Gastrocnemius medialis (tissue), 4 donors: ENCODE measurements at regions not wholly inside any gene's neighbourhood (a gene's known extent, or its start where the extent isn't known, plus 50 kb on each side); places are given as distances from the start of the nearest gene placed in this dataset.

Experiments
- ATAC-seq, 2 donors: fragments of 150-250 bp; one replicate each; pipeline ENCODE4 v1.9.1; 2016
- DNase-seq, 2 donors: peaks; one replicate each; pipeline ENCODE4 v3.0.0-alpha.2; 2019
- H3K27ac ChIP-seq, 4 donors: fragments of 200-600 bp; sonication (generic); 1 replicate in 1 of 4; 2 replicates in 3 of 4; pipeline ENCODE4 v1.5.1; 2016 to 2018; ENCODE audit warnings: mild to moderate bottlenecking in 2 of 4, moderate library complexity in 1 of 4
- H3K27me3 ChIP-seq, 3 donors: fragments of 200-600 bp; sonication (generic) in 2 of 3; 1 replicate in 1 of 3; 2 replicates in 2 of 3; pipeline versions ENCODE4 v1.5.1 to v1.6.0; 2016 to 2019; ENCODE audit warnings: mild to moderate bottlenecking in 1 of 3, moderate library complexity in 1 of 3
- H3K36me3 ChIP-seq, 2 donors: fragments of 200-600 bp; sonication (generic) in 1 of 2; one replicate each; pipeline ENCODE4 v1.5.1; 2017 to 2018
- H3K4me1 ChIP-seq, 2 donors: fragments of 200-600 bp; sonication (generic) in 1 of 2; one replicate each; pipeline ENCODE4 v1.5.1; 2016 to 2017; ENCODE audit warnings: mild to moderate bottlenecking in 2 of 2
- H3K4me3 ChIP-seq, 4 donors: fragments of 200-600 bp; sonication (generic) in 3 of 4; 1 replicate in 1 of 4; 2 replicates in 3 of 4; pipeline ENCODE4 v1.5.1; 2016 to 2019; ENCODE audit warnings: mild to moderate bottlenecking in 2 of 4
- H3K9me3 ChIP-seq, 3 donors: fragments of 200-600 bp; sonication (generic) in 2 of 3; 1 replicate in 1 of 3; 2 replicates in 2 of 3; pipeline ENCODE4 v1.5.1; 2016 to 2019
- POLR2A ChIP-seq, 2 donors: fragments of 450-650 bp; IDR thresholded peaks; one replicate each; pipeline ENCODE4 v1.6.1; 2017; ENCODE audit warnings: antibody characterized with exemption in 2 of 2, mild to moderate bottlenecking in 2 of 2, moderate library complexity in 2 of 2
- in situ Hi-C, 4 donors: fragments of 200-750 bp; cut with MboI; loops; one replicate each; pipeline versions ENCODE4 v1.15.0 to v1.8.0; 2017; ENCODE audit warnings: low sequenced_read_pairs in 4 of 4
- intact Hi-C: fragments of 100-400 bp; cut with DNase I; formaldehyde crosslinking; loops from one replicate; pipeline ENCODE4 v1.15.1; 2023; ENCODE audit warnings: low total_unique reads
- TF ChIP-seq, protein P1 (sequence below), 5 experiments: fragments of 450-650 bp in 3 of 5; fragments of 200-600 bp in 2 of 5; sonication (generic) in 2 of 5; IDR thresholded peaks in 4 of 5; conservative IDR thresholded peaks in 1 of 5; 1 replicate in 4 of 5; 2 replicates in 1 of 5; pipeline ENCODE4 v1.5.1; 2016 to 2019; ENCODE audit warnings: antibody characterized with exemption in 5 of 5, mild to moderate bottlenecking in 3 of 5, moderate library complexity in 3 of 5

GRCh38 chr16:50441486-50442157, 72.8 kb upstream of the BRD7 start:
- TF ChIP-seq POLR2A (IDR thresholded peaks at IDR 0.05), result no peak
- TF ChIP-seq, protein P1, sequence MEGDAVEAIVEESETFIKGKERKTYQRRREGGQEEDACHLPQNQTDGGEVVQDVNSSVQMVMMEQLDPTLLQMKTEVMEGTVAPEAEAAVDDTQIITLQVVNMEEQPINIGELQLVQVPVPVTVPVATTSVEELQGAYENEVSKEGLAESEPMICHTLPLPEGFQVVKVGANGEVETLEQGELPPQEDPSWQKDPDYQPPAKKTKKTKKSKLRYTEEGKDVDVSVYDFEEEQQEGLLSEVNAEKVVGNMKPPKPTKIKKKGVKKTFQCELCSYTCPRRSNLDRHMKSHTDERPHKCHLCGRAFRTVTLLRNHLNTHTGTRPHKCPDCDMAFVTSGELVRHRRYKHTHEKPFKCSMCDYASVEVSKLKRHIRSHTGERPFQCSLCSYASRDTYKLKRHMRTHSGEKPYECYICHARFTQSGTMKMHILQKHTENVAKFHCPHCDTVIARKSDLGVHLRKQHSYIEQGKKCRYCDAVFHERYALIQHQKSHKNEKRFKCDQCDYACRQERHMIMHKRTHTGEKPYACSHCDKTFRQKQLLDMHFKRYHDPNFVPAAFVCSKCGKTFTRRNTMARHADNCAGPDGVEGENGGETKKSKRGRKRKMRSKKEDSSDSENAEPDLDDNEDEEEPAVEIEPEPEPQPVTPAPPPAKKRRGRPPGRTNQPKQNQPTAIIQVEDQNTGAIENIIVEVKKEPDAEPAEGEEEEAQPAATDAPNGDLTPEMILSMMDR (IDR thresholded peaks at IDR 0.05 in 4 of 5, conservative IDR thresholded peaks at IDR 0.05 in 1 of 5), result no peak
- H3K9me3 ChIP-seq, result no peaks in the 10 kb centered on the region
- intact Hi-C loops (no loop called here), in situ Hi-C loops (no loop called here)
- no peak overlapping the region for H3K4me3 ChIP-seq
- ATAC-seq (no peak), DNase-seq (no peak)
- no peaks in the 10 kb centered on the region for H3K27me3 ChIP-seq
- no peak overlapping the region for H3K27ac ChIP-seq
- no peaks in the 10 kb centered on the region for H3K4me1 ChIP-seq
- H3K36me3 ChIP-seq, result no peaks in the 10 kb centered on the region

GRCh38 chr16:50440991-50441390, 72.2 kb upstream of the BRD7 start:
- no peak for TF ChIP-seq POLR2A (IDR thresholded peaks at IDR 0.05)
- TF ChIP-seq, protein P1 (IDR thresholded peaks at IDR 0.05 in 4 of 5, conservative IDR thresholded peaks at IDR 0.05 in 1 of 5), result no peak
- H3K4me3 ChIP-seq, result no peak overlapping the region
- intact Hi-C loops (no loop called here), in situ Hi-C loops (no loop called here)
- H3K36me3 ChIP-seq, result no peaks in the 10 kb centered on the region
- H3K27me3 ChIP-seq, result peaks cover 0 to 4% (median 0%) of the 10 kb centered on the region in 3 donors
- H3K9me3 ChIP-seq, result no peaks in the 10 kb centered on the region
- H3K4me1 ChIP-seq, result no peaks in the 10 kb centered on the region
- DNase-seq (no peak), ATAC-seq (no peak)
- no peak overlapping the region for H3K27ac ChIP-seq

DNA sequence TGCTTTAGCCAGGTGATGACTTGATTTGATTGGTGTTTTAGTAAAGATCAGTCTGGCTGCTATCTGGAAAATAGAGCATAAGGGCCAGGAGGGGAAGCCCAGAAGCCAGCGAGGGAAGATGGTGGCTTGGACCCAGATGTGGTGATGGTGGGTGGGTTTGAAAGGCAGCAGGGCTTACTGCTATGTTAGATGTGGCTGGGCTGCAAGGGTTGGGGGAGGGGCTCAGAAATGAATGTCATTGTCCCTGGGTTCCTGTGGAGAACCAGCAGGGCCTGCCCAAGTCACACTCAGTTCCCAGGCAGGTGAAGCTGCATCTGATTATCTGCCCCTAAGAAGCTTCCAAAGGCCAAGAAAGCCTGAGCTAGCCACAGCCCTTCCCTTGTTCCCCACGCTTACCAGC, 71.7 kb upstream of the BRD7 start:
- Histone ChIP-seq H3K4me3 (no peak overlapping the region), H3K27me3 (peaks cover 0 to 4% (median 0%) of the 10 kb centered on the region in 3 donors), H3K9me3 (no peaks in the 10 kb centered on the region), H3K36me3 (no peaks in the 10 kb centered on the region), H3K27ac (no peak overlapping the region), H3K4me1 (no peaks in the 10 kb centered on the region)
- intact Hi-C loops (no loop called here), in situ Hi-C loops (no loop called here)
- no peak for ATAC-seq
- DNase-seq, result no peak
- TF ChIP-seq POLR2A (IDR thresholded peaks at IDR 0.05), result no peak
- TF ChIP-seq, protein P1 (IDR thresholded peaks at IDR 0.05 in 4 of 5, conservative IDR thresholded peaks at IDR 0.05 in 1 of 5), result no peak

DNA sequence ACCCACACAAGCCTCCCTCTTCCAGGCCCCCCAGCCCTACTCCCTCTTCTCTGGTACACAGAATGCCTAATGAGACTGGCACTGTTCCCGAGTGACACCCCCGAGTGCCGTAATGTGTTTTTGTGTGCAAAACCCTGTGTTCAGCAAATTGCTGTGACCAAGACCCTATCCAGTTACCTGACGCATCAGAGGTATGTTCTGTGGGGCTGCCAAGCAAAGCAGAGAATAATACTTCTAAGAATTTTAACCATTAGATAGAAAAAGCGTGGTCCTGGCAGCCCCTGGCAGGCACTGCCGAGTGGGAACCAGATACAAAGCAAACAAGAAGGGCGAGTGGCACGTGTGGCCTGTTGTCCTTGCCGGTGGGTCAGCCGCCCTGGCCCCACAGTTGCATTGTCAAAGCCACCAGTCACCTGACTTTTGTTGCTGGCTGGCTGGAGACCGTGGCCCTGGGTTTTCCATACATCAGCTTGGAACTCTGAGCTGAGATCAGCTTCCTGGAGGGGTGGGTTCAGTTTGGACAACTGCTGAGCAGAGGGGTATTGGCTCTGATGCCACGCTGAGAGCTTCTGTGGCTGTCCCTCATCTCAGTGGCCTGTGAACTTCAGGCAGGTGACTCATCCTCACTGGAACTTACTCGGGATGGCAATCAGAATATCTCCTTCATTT, 69.1 kb upstream of the BRD7 start:
- no peaks in the 10 kb centered on the region for H3K4me1 ChIP-seq
- DNase-seq, result no peak

More for the DNA sequence above, 69.1 kb upstream of the BRD7 start:
- in situ Hi-C loops (no loop called here), intact Hi-C loops (no loop called here)
- no peaks in the 10 kb centered on the region for H3K36me3 ChIP-seq
- no peak overlapping the region for H3K4me3 ChIP-seq
- no peaks in the 10 kb centered on the region for H3K9me3 ChIP-seq
- H3K27ac ChIP-seq, result no peak overlapping the region
- TF ChIP-seq, protein P1 (IDR thresholded peaks at IDR 0.05 in 4 of 5, conservative IDR thresholded peaks at IDR 0.05 in 1 of 5), result no peak
- no peak for TF ChIP-seq POLR2A (IDR thresholded peaks at IDR 0.05)
- H3K27me3 ChIP-seq, result peaks cover 0 to 4% (median 3%) of the 10 kb centered on the region in 3 donors
- no peak for ATAC-seq
